PC-9 (cell line): ENCODE measurements at regions not wholly inside any gene's neighbourhood (a gene's known extent, or its start where the extent isn't known, plus 50 kb on each side); places are given as distances from the start of the nearest gene placed in this dataset.
"Not testable (repeated sequence)": the region's sequence is repeated elsewhere in the genome, so short reads cannot be mapped to it uniquely, and the experiment has no call there.

ENCODE experiments used
- EZH2 ChIP-seq: fragments of 200-600 bp; sonication (generic); IDR thresholded peaks from 2 replicates; pipeline ENCODE4 v1.8.0; 2017; ENCODE audit warnings: antibody characterized with exemption, low read depth
- TF ChIP-seq, protein P1 (sequence below): fragments of 200-600 bp; sonication (generic); conservative IDR thresholded peaks from 2 replicates; pipeline ENCODE4 v1.6.1; 2017; ENCODE audit warnings: mixed run types, antibody characterized with exemption, mild to moderate bottlenecking, moderate library complexity

DNA sequence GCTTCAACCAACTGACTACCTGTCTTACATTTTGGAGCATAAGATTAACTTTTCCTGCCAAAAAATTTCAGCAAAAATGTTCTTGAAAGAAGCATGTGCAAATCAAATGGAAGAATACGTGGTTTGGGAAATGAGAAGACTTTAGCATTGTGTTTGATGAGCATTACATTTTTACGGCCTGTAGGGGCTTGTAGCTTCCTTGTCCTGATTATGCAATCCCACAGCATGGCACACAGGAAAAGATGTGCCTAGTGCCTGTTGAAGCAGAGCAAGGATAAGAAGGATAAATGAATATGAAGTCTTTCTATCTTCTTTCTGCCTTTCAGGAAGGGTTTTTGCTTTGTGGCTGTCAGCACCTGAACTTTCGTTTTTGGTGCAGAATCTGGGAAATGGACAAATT is 134.1 kb upstream of the PALS2 start:
- TF ChIP-seq, protein P1, sequence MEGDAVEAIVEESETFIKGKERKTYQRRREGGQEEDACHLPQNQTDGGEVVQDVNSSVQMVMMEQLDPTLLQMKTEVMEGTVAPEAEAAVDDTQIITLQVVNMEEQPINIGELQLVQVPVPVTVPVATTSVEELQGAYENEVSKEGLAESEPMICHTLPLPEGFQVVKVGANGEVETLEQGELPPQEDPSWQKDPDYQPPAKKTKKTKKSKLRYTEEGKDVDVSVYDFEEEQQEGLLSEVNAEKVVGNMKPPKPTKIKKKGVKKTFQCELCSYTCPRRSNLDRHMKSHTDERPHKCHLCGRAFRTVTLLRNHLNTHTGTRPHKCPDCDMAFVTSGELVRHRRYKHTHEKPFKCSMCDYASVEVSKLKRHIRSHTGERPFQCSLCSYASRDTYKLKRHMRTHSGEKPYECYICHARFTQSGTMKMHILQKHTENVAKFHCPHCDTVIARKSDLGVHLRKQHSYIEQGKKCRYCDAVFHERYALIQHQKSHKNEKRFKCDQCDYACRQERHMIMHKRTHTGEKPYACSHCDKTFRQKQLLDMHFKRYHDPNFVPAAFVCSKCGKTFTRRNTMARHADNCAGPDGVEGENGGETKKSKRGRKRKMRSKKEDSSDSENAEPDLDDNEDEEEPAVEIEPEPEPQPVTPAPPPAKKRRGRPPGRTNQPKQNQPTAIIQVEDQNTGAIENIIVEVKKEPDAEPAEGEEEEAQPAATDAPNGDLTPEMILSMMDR, result not testable (repeated sequence)
- not testable (repeated sequence) for TF ChIP-seq EZH2
